WERI-Rb-1 (cell line): ENCODE measurements at regions not wholly inside any gene's neighbourhood (a gene's known extent, or its start where the extent isn't known, plus 50 kb on each side); places are given as distances from the start of the nearest gene placed in this dataset.

Source experiments
- DNase-seq: peaks from one replicate; pipeline ENCODE4 v3.0.0-alpha.2; 2020
- H3K27ac ChIP-seq: fragments of 250-450 bp; sonication (Bioruptor Pico); 2 replicates; pipeline ENCODE4 v1.5.1; 2020; ENCODE audit warnings: mild to moderate bottlenecking, moderate library complexity
- H3K27me3 ChIP-seq: fragments of 250-450 bp; sonication (Bioruptor Pico); 2 replicates; pipeline ENCODE4 v1.5.1; 2021; ENCODE audit warnings: mild to moderate bottlenecking, low read depth, moderate library complexity; ENCODE audit not compliant: insufficient read depth, severe bottlenecking
- H3K36me3 ChIP-seq: fragments of 250-450 bp; sonication (Bioruptor Pico); 2 replicates; pipeline ENCODE4 v1.5.1; 2020; ENCODE audit warnings: mild to moderate bottlenecking, moderate library complexity
- H3K4me3 ChIP-seq: 2 replicates; pipeline ENCODE4 v1.5.1; 2011; ENCODE audit warnings: low read depth, mild to moderate bottlenecking, control low read depth, low read length
- H3K9me3 ChIP-seq: fragments of 250-450 bp; sonication (Bioruptor Pico); 2 replicates; pipeline ENCODE4 v1.5.1; 2021; ENCODE audit warnings: mild to moderate bottlenecking, moderate library complexity; ENCODE audit not compliant: severe bottlenecking
- TF ChIP-seq, protein P1 (sequence below): IDR thresholded peaks from 2 replicates; pipeline ENCODE4 v1.5.1; 2011; ENCODE audit warnings: low read depth, mild to moderate bottlenecking, control low read depth, inconsistent platforms, low read length

DNA sequence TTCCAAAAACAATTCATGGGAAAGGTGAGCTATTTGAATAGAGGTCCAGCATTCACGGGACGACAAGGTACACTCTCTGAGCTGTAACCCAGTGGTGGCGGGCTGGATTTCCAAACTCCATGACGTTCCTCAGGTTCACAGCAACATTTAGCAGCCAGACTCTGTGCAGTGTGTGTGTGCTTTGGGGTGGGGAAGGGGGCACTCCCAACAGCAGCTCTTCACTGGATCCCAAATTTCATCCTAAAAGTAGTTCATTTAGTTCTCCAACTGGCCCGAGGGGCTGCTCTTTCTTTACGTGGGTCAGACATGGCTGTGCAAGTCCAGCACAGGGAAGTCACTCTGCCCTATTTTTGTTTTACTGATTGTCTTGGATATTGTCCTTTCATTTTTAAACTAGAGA, 98.0 kb upstream of the IRX2 start:
- H3K9me3 ChIP-seq, result peaks cover 2% of the 10 kb centered on the region
- H3K36me3 ChIP-seq, result no peaks in the 10 kb centered on the region
- no peak overlapping the region for H3K27ac ChIP-seq
- TF ChIP-seq, protein P1, sequence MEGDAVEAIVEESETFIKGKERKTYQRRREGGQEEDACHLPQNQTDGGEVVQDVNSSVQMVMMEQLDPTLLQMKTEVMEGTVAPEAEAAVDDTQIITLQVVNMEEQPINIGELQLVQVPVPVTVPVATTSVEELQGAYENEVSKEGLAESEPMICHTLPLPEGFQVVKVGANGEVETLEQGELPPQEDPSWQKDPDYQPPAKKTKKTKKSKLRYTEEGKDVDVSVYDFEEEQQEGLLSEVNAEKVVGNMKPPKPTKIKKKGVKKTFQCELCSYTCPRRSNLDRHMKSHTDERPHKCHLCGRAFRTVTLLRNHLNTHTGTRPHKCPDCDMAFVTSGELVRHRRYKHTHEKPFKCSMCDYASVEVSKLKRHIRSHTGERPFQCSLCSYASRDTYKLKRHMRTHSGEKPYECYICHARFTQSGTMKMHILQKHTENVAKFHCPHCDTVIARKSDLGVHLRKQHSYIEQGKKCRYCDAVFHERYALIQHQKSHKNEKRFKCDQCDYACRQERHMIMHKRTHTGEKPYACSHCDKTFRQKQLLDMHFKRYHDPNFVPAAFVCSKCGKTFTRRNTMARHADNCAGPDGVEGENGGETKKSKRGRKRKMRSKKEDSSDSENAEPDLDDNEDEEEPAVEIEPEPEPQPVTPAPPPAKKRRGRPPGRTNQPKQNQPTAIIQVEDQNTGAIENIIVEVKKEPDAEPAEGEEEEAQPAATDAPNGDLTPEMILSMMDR, result no peak
- DNase-seq, result no peak
- no peaks in the 10 kb centered on the region for H3K27me3 ChIP-seq
- H3K4me3 ChIP-seq, result no peak overlapping the region

DNA sequence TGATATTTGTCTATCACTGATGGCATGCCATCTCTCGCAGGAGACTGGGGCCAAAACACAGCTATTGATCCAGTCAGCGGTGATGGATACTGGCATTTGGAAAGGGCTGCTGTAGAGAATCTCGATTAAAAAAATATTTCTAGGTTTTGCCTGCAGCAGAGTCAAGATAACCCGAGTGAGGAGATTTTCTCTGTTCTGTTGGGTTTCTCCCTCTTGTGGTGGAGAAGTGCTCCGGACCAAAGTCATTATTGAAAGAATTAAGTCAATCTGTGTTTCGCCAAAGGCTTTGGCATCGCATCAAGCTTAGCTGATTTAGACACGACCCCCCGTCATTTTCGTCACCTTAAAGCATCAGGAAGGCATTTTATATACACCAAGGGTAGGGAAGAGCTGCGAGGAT, 97.1 kb upstream of the IRX2 start:
- no peaks in the 10 kb centered on the region for H3K27me3 ChIP-seq
- H3K9me3 ChIP-seq, result no peaks in the 10 kb centered on the region
- no peak overlapping the region for H3K4me3 ChIP-seq
- TF ChIP-seq, protein P1, result peak; percentile 33; the same call in 1 of the 2 replicates
- no peak overlapping the region for H3K27ac ChIP-seq
- H3K36me3 ChIP-seq, result no peaks in the 10 kb centered on the region
- no peak for DNase-seq

- Histone ChIP-seq H3K9me3 (no peaks in the 10 kb centered on the region), H3K27ac (no peak overlapping the region), H3K4me3 (no peak overlapping the region), H3K27me3 (no peaks in the 10 kb centered on the region), H3K36me3 (no peaks in the 10 kb centered on the region)
- TF ChIP-seq, protein P1, result no peak
- no peak for DNase-seq
Measured at GRCh38 chr5:2847608-2848007, 96.1 kb upstream of the IRX2 start.

DNA sequence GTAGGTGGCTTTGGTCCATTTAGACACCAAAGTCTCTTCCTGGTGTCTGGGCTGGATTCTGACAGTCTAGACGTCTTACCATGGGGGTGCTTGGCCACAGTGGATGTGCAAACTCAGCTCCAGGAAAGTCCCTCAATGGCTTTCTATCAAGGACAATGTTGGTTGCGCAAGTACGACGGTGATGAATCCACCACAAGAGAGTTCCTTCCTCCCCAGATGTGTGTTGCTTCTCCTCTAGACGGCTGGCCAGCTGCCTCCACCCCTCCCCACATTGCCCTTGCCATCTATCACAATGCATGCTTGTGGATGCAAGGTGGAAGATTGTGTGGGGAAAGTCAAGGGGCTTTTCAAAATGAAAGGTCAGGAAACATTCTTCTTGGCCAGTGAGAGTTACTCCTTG, 89.7 kb upstream of the IRX2 start:
- no peak for DNase-seq
- Histone ChIP-seq H3K9me3 (no peaks in the 10 kb centered on the region), H3K36me3 (no peaks in the 10 kb centered on the region), H3K27me3 (no peaks in the 10 kb centered on the region), H3K27ac (no peak overlapping the region), H3K4me3 (no peak overlapping the region)
- TF ChIP-seq, protein P1, result no peak

- H3K27me3 ChIP-seq, result no peaks in the 10 kb centered on the region
- H3K4me3 ChIP-seq, result no peak overlapping the region
- no peak for DNase-seq
- H3K27ac ChIP-seq, result no peak overlapping the region
- TF ChIP-seq, protein P1, result no peak
- no peaks in the 10 kb centered on the region for H3K36me3 ChIP-seq
- H3K9me3 ChIP-seq, result no peaks in the 10 kb centered on the region
Measured at GRCh38 chr5:2840372-2840915, 89.0 kb upstream of the IRX2 start.

GRCh38 chr5:2836133-2836532, 84.7 kb upstream of the IRX2 start:
- H3K9me3 ChIP-seq, result no peaks in the 10 kb centered on the region
- H3K4me3 ChIP-seq, result no peak overlapping the region
- no peaks in the 10 kb centered on the region for H3K27me3 ChIP-seq
- no peak for DNase-seq
- no peaks in the 10 kb centered on the region for H3K36me3 ChIP-seq
- no peak overlapping the region for H3K27ac ChIP-seq
- TF ChIP-seq, protein P1, result no peak
